C4-2B (cell line): ENCODE measurements at regions not wholly inside any gene's neighbourhood (a gene's known extent, or its start where the extent isn't known, plus 50 kb on each side); places are given as distances from the start of the nearest gene placed in this dataset.

Experiments
- ZFX ChIP-seq: fragments of 450-650 bp; IDR thresholded peaks from 2 replicates; pipeline ENCODE4 v1.6.1; 2017
- TF ChIP-seq, protein P1 (sequence below): fragments of 450-650 bp; conservative IDR thresholded peaks from 2 replicates; pipeline ENCODE4 v1.5.1; 2017; ENCODE audit warnings: mild to moderate bottlenecking

DNA sequence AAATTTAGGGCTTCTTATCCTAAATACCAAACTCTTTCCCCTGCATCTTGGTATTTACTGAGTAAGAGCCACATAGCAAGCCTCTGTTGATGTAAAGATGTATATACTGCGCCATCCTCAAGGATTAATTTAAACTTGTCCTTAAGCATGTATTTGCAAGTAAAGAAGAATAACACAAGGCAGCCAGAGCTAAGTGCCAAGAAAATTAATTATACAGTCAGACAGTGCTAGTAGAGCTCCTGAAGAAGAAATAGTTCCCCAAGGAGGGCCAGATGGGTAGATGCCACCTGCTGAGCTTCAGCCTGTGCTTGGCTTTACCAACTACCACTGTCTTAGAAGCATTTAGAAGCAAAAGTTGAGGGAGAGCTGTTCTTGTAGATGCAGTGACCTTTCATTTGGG is 470.0 kb downstream of the BUD13 start:
- TF ChIP-seq, protein P1, sequence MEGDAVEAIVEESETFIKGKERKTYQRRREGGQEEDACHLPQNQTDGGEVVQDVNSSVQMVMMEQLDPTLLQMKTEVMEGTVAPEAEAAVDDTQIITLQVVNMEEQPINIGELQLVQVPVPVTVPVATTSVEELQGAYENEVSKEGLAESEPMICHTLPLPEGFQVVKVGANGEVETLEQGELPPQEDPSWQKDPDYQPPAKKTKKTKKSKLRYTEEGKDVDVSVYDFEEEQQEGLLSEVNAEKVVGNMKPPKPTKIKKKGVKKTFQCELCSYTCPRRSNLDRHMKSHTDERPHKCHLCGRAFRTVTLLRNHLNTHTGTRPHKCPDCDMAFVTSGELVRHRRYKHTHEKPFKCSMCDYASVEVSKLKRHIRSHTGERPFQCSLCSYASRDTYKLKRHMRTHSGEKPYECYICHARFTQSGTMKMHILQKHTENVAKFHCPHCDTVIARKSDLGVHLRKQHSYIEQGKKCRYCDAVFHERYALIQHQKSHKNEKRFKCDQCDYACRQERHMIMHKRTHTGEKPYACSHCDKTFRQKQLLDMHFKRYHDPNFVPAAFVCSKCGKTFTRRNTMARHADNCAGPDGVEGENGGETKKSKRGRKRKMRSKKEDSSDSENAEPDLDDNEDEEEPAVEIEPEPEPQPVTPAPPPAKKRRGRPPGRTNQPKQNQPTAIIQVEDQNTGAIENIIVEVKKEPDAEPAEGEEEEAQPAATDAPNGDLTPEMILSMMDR = no peak
- TF ChIP-seq ZFX = no peak
